DND-41 (cell line): ENCODE measurements at regions not wholly inside any gene's neighbourhood (a gene's known extent, or its start where the extent isn't known, plus 50 kb on each side); places are given as distances from the start of the nearest gene placed in this dataset.

Source experiments
- CTCF ChIP-seq: IDR thresholded peaks from 2 replicates; pipeline ENCODE4 v1.5.1; 2012; ENCODE audit warnings: borderline replicate concordance, low read length, moderate library complexity, mild to moderate bottlenecking; ENCODE audit not compliant: poor library complexity, severe bottlenecking; ENCODE audit errors: extremely low read depth
- EZH2 ChIP-seq: IDR thresholded peaks from 3 replicates; pipeline ENCODE4 v1.6.1; 2012; ENCODE audit warnings: borderline replicate concordance, low read depth, mild to moderate bottlenecking, moderate library complexity, low read length, inconsistent platforms; ENCODE audit not compliant: severe bottlenecking

- TF ChIP-seq EZH2 (no peak), CTCF (peak; percentile 10)
These were observed 171.8 kb upstream of the PROK2 start for GRCh38 chr3:71956716-71957115.
